ENCODE measurements at regions not wholly inside any gene's neighbourhood (a gene's known extent, or its start where the extent isn't known, plus 50 kb on each side); places are given as distances from the start of the nearest gene placed in this dataset.

DNA sequence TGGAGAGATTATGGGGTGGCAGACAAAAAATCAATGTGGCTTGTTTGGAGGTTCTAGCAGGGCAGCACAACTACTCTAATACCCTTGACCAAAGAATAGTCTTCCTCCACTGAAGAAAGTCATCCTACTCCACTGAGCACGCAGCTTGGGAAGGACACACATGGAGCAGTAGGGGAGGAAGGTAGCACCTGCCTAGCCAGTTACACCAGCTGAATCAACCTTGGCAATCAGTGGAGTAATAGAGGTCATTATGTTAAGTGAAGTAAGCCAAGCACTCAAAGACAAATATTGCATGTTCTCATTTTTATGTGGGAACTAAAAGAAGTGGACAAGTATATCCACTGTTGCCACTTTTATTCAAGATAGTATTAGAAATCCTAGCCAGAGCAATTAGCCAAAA lies 555.8 kb upstream of the ALCAM start:
- H3K4me3 ChIP-seq (ENCODE audit: low read length) = no peak overlapping the region
- peak; percentile 40 for DNase-seq (ENCODE audit: low read depth)
- TF ChIP-seq, protein P1, sequence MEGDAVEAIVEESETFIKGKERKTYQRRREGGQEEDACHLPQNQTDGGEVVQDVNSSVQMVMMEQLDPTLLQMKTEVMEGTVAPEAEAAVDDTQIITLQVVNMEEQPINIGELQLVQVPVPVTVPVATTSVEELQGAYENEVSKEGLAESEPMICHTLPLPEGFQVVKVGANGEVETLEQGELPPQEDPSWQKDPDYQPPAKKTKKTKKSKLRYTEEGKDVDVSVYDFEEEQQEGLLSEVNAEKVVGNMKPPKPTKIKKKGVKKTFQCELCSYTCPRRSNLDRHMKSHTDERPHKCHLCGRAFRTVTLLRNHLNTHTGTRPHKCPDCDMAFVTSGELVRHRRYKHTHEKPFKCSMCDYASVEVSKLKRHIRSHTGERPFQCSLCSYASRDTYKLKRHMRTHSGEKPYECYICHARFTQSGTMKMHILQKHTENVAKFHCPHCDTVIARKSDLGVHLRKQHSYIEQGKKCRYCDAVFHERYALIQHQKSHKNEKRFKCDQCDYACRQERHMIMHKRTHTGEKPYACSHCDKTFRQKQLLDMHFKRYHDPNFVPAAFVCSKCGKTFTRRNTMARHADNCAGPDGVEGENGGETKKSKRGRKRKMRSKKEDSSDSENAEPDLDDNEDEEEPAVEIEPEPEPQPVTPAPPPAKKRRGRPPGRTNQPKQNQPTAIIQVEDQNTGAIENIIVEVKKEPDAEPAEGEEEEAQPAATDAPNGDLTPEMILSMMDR (IDR thresholded peaks at IDR 0.05; ENCODE audit: insufficient read depth, low read depth, low read length, missing control alignments) = no peak

DNA sequence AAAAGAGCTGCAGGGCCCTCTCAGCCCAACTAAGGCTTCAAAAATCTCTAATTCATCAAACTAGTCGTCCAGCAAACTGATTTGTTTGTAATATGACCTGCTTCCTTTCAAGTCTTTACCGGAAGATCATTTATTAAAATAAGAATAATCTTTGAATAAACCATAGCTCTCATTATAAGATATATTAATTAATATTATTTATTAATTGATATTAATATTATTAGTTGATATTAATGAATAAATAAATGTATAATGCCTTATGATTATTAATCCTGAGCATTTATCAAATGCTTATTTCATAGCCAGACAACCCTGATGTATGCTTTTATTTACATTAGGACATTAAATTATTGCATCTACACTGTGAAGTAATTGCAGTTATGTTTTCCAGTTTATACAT lies 550.7 kb upstream of the ALCAM start:
- TF ChIP-seq, protein P1 (IDR thresholded peaks at IDR 0.05; ENCODE audit: insufficient read depth, low read depth, low read length, missing control alignments) = no peak
- DNase-seq (ENCODE audit: low read depth) = no peak
- H3K4me3 ChIP-seq (ENCODE audit: low read length) = no peak overlapping the region

DNA sequence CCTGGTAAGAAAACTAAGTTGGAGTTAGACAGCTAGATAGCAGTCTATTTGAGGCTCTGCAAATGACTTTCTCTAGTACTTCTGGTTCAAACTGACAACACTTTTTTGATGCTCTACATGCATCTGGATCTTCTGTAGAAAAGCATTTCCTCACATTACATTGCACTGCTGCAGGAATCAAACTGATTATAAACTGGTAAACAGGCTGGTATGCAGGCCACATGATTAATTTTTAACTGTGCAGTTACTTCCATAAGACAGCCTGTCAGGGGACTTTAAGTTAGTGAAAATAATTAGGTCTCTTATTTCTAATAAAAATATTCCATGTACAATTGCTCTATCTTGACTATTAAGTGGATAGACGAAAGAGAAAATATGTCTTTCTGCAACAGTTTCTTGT lies 550.0 kb upstream of the ALCAM start:
- no peak for DNase-seq (ENCODE audit: low read depth)
- TF ChIP-seq, protein P1 (IDR thresholded peaks at IDR 0.05; ENCODE audit: insufficient read depth, low read depth, low read length, missing control alignments) = no peak
- no peak overlapping the region for H3K4me3 ChIP-seq (ENCODE audit: low read length)

DNA sequence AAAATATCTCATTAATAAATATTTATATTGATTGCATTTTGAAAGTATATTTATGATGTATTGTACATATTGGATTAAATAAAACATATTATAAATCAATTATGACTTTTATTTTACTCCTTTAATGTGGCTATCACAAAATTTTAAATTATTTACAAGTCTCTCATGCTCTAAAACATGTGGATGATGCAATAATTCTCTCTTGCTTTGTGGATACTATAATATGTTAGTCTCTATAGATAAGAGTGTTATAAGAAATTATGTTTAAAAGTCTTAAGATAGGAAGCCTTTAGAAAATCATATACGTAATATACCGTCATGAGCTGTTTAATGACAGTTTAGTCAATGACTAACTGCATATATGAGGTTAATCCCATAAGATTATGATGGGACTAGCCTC lies 547.4 kb upstream of the ALCAM start:
- no peak overlapping the region for H3K4me3 ChIP-seq (ENCODE audit: low read length)
- TF ChIP-seq, protein P1 (IDR thresholded peaks at IDR 0.05; ENCODE audit: insufficient read depth, low read depth, low read length, missing control alignments) = no peak
- DNase-seq (ENCODE audit: low read depth) = no peak

DNA sequence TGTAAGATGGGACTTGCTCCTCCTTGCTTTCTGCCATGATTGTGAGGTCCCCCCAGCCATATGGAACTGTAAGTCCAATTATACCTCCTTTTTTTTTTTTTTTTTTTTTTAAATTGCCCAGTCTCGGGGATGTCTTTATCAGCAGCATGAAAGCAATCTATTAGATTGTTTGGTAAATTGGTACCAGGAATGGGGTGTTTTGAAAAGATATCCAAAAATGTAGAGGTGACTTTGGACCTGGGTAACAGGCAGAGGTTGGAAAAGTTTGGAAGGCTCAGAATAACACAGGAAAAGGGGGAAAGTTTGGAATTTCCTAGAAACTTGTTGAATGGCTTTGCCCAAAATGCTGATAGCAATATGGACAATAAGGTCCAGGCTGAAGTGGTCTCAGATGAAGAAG lies 545.8 kb upstream of the ALCAM start:
- no peak for DNase-seq (ENCODE audit: low read depth)
- TF ChIP-seq, protein P1 (IDR thresholded peaks at IDR 0.05; ENCODE audit: insufficient read depth, low read depth, low read length, missing control alignments) = no peak
- H3K4me3 ChIP-seq (ENCODE audit: low read length) = no peak overlapping the region

DNA sequence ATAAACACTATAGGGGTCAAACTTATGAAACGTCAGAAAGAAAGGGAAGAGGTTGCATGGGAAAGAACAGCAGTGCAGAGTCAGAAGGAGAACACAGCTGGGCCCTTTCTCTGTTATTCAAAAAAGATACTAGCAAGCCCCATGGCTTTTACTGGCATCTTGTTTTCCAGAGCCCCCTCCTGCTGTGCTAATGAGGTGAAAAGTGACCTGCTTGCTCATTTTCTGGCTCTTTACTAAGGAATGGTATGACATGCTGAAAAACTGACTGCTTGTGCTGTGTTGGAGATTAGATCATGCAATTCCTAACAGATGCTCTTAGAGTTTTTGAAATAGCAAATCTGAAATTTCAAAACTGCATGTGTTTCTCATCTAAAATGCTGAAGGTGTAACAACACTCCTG lies 541.6 kb upstream of the ALCAM start:
- no peak overlapping the region for H3K4me3 ChIP-seq (ENCODE audit: low read length)
- no peak for DNase-seq (ENCODE audit: low read depth)
- TF ChIP-seq, protein P1 (IDR thresholded peaks at IDR 0.05; ENCODE audit: insufficient read depth, low read depth, low read length, missing control alignments) = no peak

DNA sequence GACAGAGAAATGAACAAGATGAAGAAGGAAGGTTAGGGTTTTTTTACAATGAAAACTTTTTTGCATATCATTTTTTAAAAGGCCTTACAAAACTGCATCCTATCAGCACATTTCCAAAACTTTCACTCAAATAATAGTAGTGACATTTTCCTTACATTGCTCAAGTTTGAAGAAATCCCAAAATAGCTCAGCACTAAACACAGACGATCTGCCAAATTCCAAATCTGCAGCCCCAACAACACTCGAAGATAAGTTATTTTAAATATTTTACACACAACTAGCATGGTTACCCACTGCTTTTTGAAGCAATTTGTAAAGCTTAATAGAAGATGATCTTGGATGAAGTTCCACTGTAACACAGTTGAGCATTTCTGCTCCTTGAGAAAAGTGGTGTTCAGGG lies 535.6 kb upstream of the ALCAM start:
- no peak for DNase-seq (ENCODE audit: low read depth)
- no peak overlapping the region for H3K4me3 ChIP-seq (ENCODE audit: low read length)
- TF ChIP-seq, protein P1 (IDR thresholded peaks at IDR 0.05; ENCODE audit: insufficient read depth, low read depth, low read length, missing control alignments) = no peak
